ENCODE measurements at regions not wholly inside any gene's neighbourhood (a gene's known extent, or its start where the extent isn't known, plus 50 kb on each side); places are given as distances from the start of the nearest gene placed in this dataset.
A peak's percentile ranks its signal among the peaks of the same experiment; 100 is the strongest.

DNA sequence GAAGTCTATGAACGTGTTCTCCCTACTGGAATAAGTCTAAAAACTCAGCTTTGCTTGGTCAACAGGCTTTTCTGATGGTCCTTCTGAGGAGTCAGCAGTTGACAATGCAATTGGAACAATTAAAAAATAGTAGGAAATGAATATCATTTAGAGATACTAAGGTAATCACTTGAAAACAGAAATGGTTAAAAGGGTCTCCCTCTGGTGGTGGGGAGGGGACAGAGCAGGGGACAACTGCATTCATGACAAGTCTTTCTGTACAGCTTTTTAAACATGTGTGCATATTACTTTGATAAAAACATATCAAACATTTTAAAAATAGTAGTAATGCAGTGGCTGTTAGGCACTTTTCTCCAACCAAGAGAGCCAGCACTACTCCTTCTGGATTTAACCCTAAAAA is 119.9 kb upstream of the FHIT start:
- TF ChIP-seq, protein P1, sequence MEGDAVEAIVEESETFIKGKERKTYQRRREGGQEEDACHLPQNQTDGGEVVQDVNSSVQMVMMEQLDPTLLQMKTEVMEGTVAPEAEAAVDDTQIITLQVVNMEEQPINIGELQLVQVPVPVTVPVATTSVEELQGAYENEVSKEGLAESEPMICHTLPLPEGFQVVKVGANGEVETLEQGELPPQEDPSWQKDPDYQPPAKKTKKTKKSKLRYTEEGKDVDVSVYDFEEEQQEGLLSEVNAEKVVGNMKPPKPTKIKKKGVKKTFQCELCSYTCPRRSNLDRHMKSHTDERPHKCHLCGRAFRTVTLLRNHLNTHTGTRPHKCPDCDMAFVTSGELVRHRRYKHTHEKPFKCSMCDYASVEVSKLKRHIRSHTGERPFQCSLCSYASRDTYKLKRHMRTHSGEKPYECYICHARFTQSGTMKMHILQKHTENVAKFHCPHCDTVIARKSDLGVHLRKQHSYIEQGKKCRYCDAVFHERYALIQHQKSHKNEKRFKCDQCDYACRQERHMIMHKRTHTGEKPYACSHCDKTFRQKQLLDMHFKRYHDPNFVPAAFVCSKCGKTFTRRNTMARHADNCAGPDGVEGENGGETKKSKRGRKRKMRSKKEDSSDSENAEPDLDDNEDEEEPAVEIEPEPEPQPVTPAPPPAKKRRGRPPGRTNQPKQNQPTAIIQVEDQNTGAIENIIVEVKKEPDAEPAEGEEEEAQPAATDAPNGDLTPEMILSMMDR (IDR thresholded peaks at IDR 0.05; ENCODE audit: extremely low read depth in 1 of 2, insufficient read depth in 1 of 2, low read depth in 1 of 2, low read length in 2 of 2) = peak; percentile 40 to 65
- TF ChIP-seq, protein P2, sequence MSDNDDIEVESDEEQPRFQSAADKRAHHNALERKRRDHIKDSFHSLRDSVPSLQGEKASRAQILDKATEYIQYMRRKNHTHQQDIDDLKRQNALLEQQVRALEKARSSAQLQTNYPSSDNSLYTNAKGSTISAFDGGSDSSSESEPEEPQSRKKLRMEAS (IDR thresholded peaks at IDR 0.05; ENCODE audit: insufficient read depth, insufficient read length) = no peak
- no peak for TF ChIP-seq EZH2 (IDR thresholded peaks at IDR 0.05; ENCODE audit: borderline replicate concordance, low read depth, low read length, severe bottlenecking)

All from endothelial cell of umbilical vein (primary cell).